Smooth muscle cell (in vitro differentiated cells): ENCODE measurements at regions not wholly inside any gene's neighbourhood (a gene's known extent, or its start where the extent isn't known, plus 50 kb on each side); places are given as distances from the start of the nearest gene placed in this dataset.
A peak's percentile ranks its signal among the peaks of the same experiment; 100 is the strongest.
"Not testable (repeated sequence)": the region's sequence is repeated elsewhere in the genome, so short reads cannot be mapped to it uniquely, and the experiment has no call there.

ENCODE experiments used
- DNase-seq: peaks from one replicate; lab custom pipeline; 2025; ENCODE audit not compliant: unreplicated experiment; lab: John Stamatoyannopoulos, UW
- H2AFZ ChIP-seq: fragments of 200-600 bp; sonication (generic); 2 replicates; pipeline ENCODE4 v1.6.0; 2016; ENCODE audit warnings: antibody characterized with exemption, low read depth, mild to moderate bottlenecking
- H3F3A ChIP-seq: fragments of 200-600 bp; sonication (generic); 2 replicates; pipeline ENCODE4 v1.6.0; 2017; ENCODE audit warnings: antibody characterized with exemption, low read depth
- H3K27ac ChIP-seq: fragments of 200-600 bp; sonication (generic); 2 replicates; pipeline ENCODE4 v1.5.1; 2016; ENCODE audit warnings: low read depth, mild to moderate bottlenecking
- H3K27me3 ChIP-seq: fragments of 200-600 bp; sonication (generic); 2 replicates; pipeline ENCODE4 v1.6.1; 2016; ENCODE audit warnings: low read depth, mild to moderate bottlenecking
- H3K36me3 ChIP-seq: fragments of 200-600 bp; sonication (generic); 2 replicates; pipeline ENCODE4 v1.5.1; 2016; ENCODE audit warnings: low read depth
- H3K4me1 ChIP-seq: fragments of 200-600 bp; sonication (generic); 2 replicates; pipeline ENCODE4 v1.5.1; 2016; ENCODE audit warnings: low read depth
- H3K4me2 ChIP-seq: fragments of 200-600 bp; sonication (generic); 2 replicates; pipeline ENCODE4 v1.6.0; 2016; ENCODE audit warnings: mild to moderate bottlenecking
- H3K4me3 ChIP-seq: fragments of 200-600 bp; sonication (generic); 2 replicates; pipeline ENCODE4 v1.5.1; 2016; ENCODE audit warnings: mild to moderate bottlenecking
- H3K79me2 ChIP-seq: fragments of 200-600 bp; sonication (generic); 2 replicates; pipeline ENCODE4 v1.6.0; 2016; ENCODE audit warnings: low read depth, mild to moderate bottlenecking
- H3K9ac ChIP-seq: fragments of 200-600 bp; sonication (generic); 2 replicates; pipeline ENCODE4 v1.6.0; 2016; ENCODE audit warnings: low read depth
- H3K9me3 ChIP-seq: fragments of 200-600 bp; sonication (generic); replicated peaks from 2 replicates; pipeline ENCODE4 v1.5.1; 2016; ENCODE audit warnings: low read depth
- H4K20me1 ChIP-seq: fragments of 200-600 bp; sonication (generic); 2 replicates; pipeline ENCODE4 v1.6.0; 2016; ENCODE audit warnings: low read depth
- WGBS: methylation state at CpG from one replicate; pipeline ENCODE4 v1.1.7; 2016; ENCODE audit warnings: low lambda C conversion rate; 5-methylcytosine and 5-hydroxymethylcytosine counted together
- TF ChIP-seq, protein P1 (sequence below): fragments of 200-600 bp; sonication (generic); IDR thresholded peaks from 2 replicates; pipeline ENCODE4 v1.5.1; 2017; ENCODE audit warnings: borderline replicate concordance, mild to moderate bottlenecking, antibody characterized with exemption; ENCODE audit not compliant: insufficient read depth, poor library complexity, severe bottlenecking

GRCh38 chr2:21371499-21372003, 247.8 kb downstream of the TDRD15 start:
- Histone ChIP-seq H3K4me3 (no peak overlapping the region), H3K27me3 (peaks cover 2% of the 10 kb centered on the region), H3K9me3 (no peaks in the 10 kb centered on the region), H3K4me2 (no peak overlapping the region), H4K20me1 (no peaks in the 10 kb centered on the region), H3K9ac (no peak overlapping the region), H3K4me1 (peaks cover 10% of the 10 kb centered on the region), H3F3A (no peaks in the 10 kb centered on the region), H3K79me2 (no peaks in the 10 kb centered on the region), H2AFZ (no peak overlapping the region), H3K27ac (no peak overlapping the region), H3K36me3 (no peaks in the 10 kb centered on the region)
- TF ChIP-seq, protein P1, sequence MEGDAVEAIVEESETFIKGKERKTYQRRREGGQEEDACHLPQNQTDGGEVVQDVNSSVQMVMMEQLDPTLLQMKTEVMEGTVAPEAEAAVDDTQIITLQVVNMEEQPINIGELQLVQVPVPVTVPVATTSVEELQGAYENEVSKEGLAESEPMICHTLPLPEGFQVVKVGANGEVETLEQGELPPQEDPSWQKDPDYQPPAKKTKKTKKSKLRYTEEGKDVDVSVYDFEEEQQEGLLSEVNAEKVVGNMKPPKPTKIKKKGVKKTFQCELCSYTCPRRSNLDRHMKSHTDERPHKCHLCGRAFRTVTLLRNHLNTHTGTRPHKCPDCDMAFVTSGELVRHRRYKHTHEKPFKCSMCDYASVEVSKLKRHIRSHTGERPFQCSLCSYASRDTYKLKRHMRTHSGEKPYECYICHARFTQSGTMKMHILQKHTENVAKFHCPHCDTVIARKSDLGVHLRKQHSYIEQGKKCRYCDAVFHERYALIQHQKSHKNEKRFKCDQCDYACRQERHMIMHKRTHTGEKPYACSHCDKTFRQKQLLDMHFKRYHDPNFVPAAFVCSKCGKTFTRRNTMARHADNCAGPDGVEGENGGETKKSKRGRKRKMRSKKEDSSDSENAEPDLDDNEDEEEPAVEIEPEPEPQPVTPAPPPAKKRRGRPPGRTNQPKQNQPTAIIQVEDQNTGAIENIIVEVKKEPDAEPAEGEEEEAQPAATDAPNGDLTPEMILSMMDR, result no peak
- no peak for DNase-seq
- WGBS, result 89% methylated on average over 4 of the region's 5 CpGs

DNA sequence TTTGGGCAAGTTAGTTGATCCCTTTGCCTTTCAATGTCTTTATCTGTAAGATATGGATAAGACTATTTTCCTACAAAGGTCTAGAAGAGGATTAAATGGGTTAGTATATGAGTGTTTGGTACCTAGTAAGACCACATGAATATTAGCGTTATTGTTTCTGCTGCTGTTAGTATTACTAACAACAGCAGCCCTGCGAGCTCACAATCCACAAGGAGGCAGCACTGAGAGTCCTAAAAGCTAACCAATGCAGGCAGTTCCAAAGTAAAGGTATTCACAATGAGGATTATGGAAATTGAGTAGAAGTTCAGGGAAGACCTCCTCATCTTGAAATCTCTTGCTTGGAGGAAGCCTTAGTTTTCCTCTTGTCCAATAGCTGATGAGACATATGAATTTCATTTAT, 248.9 kb downstream of the TDRD15 start:
- H3K9ac ChIP-seq, result no peak overlapping the region
- peaks cover 2% of the 10 kb centered on the region for H3K27me3 ChIP-seq
- no peak overlapping the region for H2AFZ ChIP-seq
- no peak for DNase-seq
- TF ChIP-seq, protein P1, result peak; percentile 50
- H3K4me2 ChIP-seq, result no peak overlapping the region
- H3K36me3 ChIP-seq, result no peaks in the 10 kb centered on the region
- no peak overlapping the region for H3K27ac ChIP-seq
- peaks cover 17% of the 10 kb centered on the region for H3K4me1 ChIP-seq
- 46% methylated on average over 2 of the region's 2 CpGs for WGBS
- H3K9me3 ChIP-seq, result no peaks in the 10 kb centered on the region
- H3K79me2 ChIP-seq, result no peaks in the 10 kb centered on the region
- H3F3A ChIP-seq, result no peaks in the 10 kb centered on the region
- H3K4me3 ChIP-seq, result no peak overlapping the region
- no peaks in the 10 kb centered on the region for H4K20me1 ChIP-seq

- 91% methylated on average over 3 of the region's 3 CpGs for WGBS
- Histone ChIP-seq H3K4me3 (no peak overlapping the region), H4K20me1 (no peaks in the 10 kb centered on the region), H2AFZ (no peak overlapping the region), H3K79me2 (no peaks in the 10 kb centered on the region), H3K9ac (no peak overlapping the region), H3F3A (no peaks in the 10 kb centered on the region), H3K4me1 (peaks cover 25% of the 10 kb centered on the region), H3K27me3 (no peaks in the 10 kb centered on the region), H3K4me2 (no peak overlapping the region), H3K27ac (no peak overlapping the region), H3K36me3 (no peaks in the 10 kb centered on the region), H3K9me3 (no peaks in the 10 kb centered on the region)
- TF ChIP-seq, protein P1, result no peak
- DNase-seq, result no peak
These were observed 253.1 kb downstream of the TDRD15 start for GRCh38 chr2:21376864-21377263.

DNA sequence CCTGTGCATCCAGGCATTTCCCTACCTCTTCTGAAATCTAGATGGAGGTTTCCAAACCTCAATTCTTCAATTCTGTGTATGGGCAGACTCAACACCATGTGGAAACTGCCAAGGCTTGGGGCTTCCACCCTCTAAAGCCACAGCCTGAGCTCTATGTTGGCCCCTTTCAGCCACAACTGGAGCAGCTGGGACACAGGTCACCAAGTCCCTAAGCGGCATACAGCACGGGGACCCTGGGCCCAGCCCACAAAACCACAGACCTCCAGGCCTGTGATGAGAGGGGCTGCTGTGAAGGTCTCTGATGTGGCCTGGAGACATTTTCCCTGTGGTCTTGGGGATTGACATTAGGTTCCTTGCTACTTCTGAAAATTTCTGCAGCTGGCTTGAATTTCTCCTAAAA, 255.4 kb downstream of the TDRD15 start:
- H3K79me2 ChIP-seq, result no peaks in the 10 kb centered on the region
- no peaks in the 10 kb centered on the region for H3K36me3 ChIP-seq
- H3K27me3 ChIP-seq, result peaks cover 2% of the 10 kb centered on the region
- H3K4me1 ChIP-seq, result peaks cover 25% of the 10 kb centered on the region
- H3K4me2 ChIP-seq, result no peak overlapping the region
- no peak overlapping the region for H3K27ac ChIP-seq
- no peaks in the 10 kb centered on the region for H3F3A ChIP-seq
- no peak overlapping the region for H3K4me3 ChIP-seq
- TF ChIP-seq, protein P1, result no peak
- DNase-seq, result no peak
- H3K9me3 ChIP-seq, result no peaks in the 10 kb centered on the region
- no peaks in the 10 kb centered on the region for H4K20me1 ChIP-seq
- 63% methylated on average over 2 of the region's 2 CpGs for WGBS
- no peak overlapping the region for H2AFZ ChIP-seq
- H3K9ac ChIP-seq, result no peak overlapping the region

- H3K4me1 ChIP-seq, result peaks cover 25% of the 10 kb centered on the region
- not testable (repeated sequence) for H3K4me2 ChIP-seq, H3K79me2 ChIP-seq, H3K27me3 ChIP-seq, H3K9me3 ChIP-seq, H3K4me3 ChIP-seq, DNase-seq, H2AFZ ChIP-seq, H3K9ac ChIP-seq, H3K27ac ChIP-seq, H4K20me1 ChIP-seq, H3F3A ChIP-seq, H3K36me3 ChIP-seq
- WGBS, result 93% methylated on average over 2 of the region's 2 CpGs
These were observed 255.9 kb downstream of the TDRD15 start for GRCh38 chr2:21379668-21380067.
